Neural crest cell (in vitro differentiated cells): ENCODE measurements at regions not wholly inside any gene's neighbourhood (a gene's known extent, or its start where the extent isn't known, plus 50 kb on each side); places are given as distances from the start of the nearest gene placed in this dataset.
"Not testable (repeated sequence)": the region's sequence is repeated elsewhere in the genome, so short reads cannot be mapped to it uniquely, and the experiment has no call there.

Experiments
- DNase-seq: peaks from one replicate; pipeline ENCODE4 v3.0.0; 2021; ENCODE audit warnings: low read depth, mixed read lengths, low spot score
- H3K27ac Mint-ChIP-seq: one replicate; pipeline ENCODE4 v1.8.0; 2021; ENCODE audit warnings: mild to moderate bottlenecking, mixed read lengths; ENCODE audit not compliant: unreplicated experiment
- H3K27me3 Mint-ChIP-seq: 2 replicates; pipeline ENCODE4 v1.8.0; 2021; ENCODE audit warnings: low read depth, mild to moderate bottlenecking, mixed read lengths
- H3K36me3 Mint-ChIP-seq: 2 replicates; pipeline ENCODE4 v1.8.0; 2021; ENCODE audit warnings: low read depth, mild to moderate bottlenecking, mixed read lengths
- H3K4me1 Mint-ChIP-seq: 2 replicates; pipeline ENCODE4 v1.8.0; 2021; ENCODE audit warnings: mixed read lengths
- H3K4me3 Mint-ChIP-seq: one replicate; pipeline ENCODE4 v1.8.0; 2021; ENCODE audit warnings: mild to moderate bottlenecking, mixed read lengths
- H3K9me3 Mint-ChIP-seq: 2 replicates; pipeline ENCODE4 v1.8.0; 2021; ENCODE audit warnings: mixed read lengths
- TF ChIP-seq, protein P1 (sequence below): fragments of 200-600 bp; sonication (generic); conservative IDR thresholded peaks from 2 replicates; pipeline ENCODE4 v1.5.0; 2021; ENCODE audit warnings: antibody characterized with exemption, mild to moderate bottlenecking

DNA sequence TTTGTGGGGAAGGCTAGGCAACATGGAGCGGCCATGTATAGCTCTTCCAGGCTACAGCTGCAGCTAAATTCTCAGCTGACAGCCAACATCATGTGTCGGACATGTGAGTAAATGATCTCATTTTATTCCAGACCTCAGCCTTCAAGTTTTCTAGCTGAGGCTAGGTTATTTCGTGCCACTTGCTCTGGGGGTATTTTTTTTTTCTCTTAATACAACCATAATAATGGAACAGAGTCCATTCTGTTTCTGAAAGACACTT lies 573.5 kb downstream of the CD109 start:
- no peak overlapping the region for H3K4me3 Mint-ChIP-seq

DNA sequence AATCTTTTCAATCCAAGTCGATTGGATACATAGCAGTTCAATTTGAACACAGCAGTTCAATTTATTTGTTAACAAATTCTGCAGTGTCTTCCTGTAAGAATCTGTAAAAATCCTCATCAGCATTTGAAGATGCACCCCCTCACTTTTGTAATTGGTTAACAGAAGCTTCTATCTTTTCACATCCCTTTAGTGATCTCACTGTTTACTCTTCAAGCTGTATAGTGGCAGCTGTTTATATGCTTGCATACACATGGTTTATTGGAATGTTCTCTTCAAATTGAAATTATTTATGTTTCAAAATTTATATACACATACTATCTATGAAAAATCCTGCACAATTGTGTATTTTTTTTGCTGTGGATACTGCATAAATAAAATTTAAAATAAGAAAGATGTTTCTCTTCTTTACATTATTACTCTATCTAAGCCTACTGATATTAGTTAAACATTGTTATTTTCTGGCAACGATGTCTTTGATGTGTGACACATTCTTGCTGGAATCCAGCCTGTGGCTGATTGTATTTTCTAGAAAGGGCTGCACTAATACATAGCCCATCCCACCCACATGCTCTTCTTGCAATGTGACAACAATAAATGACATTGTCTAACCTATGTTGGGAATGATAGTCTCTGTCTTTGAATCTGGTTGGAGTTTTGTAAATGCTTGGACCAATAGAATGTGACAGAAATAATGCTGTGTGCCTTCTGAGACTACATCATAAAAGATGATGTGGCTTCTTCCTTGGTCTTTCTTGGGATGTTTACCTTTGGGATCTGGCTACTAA lies 573.0 kb downstream of the CD109 start:
- Mint-ChIP-seq H3K27me3 (no peaks in the 10 kb centered on the region), H3K4me1 (peaks cover 7% of the 10 kb centered on the region), H3K36me3 (no peaks in the 10 kb centered on the region), H3K4me3 (no peak overlapping the region), H3K27ac (no peak overlapping the region), H3K9me3 (no peaks in the 10 kb centered on the region)
- DNase-seq, result no peak
- TF ChIP-seq, protein P1, sequence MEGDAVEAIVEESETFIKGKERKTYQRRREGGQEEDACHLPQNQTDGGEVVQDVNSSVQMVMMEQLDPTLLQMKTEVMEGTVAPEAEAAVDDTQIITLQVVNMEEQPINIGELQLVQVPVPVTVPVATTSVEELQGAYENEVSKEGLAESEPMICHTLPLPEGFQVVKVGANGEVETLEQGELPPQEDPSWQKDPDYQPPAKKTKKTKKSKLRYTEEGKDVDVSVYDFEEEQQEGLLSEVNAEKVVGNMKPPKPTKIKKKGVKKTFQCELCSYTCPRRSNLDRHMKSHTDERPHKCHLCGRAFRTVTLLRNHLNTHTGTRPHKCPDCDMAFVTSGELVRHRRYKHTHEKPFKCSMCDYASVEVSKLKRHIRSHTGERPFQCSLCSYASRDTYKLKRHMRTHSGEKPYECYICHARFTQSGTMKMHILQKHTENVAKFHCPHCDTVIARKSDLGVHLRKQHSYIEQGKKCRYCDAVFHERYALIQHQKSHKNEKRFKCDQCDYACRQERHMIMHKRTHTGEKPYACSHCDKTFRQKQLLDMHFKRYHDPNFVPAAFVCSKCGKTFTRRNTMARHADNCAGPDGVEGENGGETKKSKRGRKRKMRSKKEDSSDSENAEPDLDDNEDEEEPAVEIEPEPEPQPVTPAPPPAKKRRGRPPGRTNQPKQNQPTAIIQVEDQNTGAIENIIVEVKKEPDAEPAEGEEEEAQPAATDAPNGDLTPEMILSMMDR, result no peak

More for the DNA sequence above, 573.5 kb downstream of the CD109 start:
- Mint-ChIP-seq H3K36me3 (no peaks in the 10 kb centered on the region), H3K27ac (no peak overlapping the region), H3K9me3 (no peaks in the 10 kb centered on the region), H3K4me1 (peaks cover 7% of the 10 kb centered on the region), H3K27me3 (no peaks in the 10 kb centered on the region)
- TF ChIP-seq, protein P1, result no peak
- no peak for DNase-seq

DNA sequence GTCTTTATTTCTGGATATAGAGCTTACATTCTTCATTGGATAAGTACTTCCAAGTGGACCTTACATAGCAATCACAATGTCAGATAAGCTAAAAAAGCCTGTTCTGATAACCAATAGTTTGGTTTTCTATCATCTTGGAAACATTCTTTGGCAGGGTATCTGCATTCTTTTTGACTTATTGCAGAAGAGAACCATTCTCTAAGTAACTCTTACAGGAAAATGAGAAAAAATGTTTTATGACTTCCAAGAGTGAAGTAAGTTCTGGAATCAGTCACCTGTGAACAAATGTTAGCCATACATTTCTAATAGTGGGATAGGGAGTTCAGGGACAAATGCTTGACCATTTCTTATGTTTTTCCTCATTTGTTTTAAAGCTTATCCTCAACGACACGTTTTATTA lies 564.0 kb downstream of the CD109 start:
- peaks cover 3% of the 10 kb centered on the region for H3K9me3 Mint-ChIP-seq
- TF ChIP-seq, protein P1, result no peak
- H3K36me3 Mint-ChIP-seq, result no peaks in the 10 kb centered on the region
- H3K4me3 Mint-ChIP-seq, result no peak overlapping the region
- DNase-seq, result no peak
- H3K27ac Mint-ChIP-seq, result no peak overlapping the region
- H3K27me3 Mint-ChIP-seq, result no peaks in the 10 kb centered on the region
- no peaks in the 10 kb centered on the region for H3K4me1 Mint-ChIP-seq

DNA sequence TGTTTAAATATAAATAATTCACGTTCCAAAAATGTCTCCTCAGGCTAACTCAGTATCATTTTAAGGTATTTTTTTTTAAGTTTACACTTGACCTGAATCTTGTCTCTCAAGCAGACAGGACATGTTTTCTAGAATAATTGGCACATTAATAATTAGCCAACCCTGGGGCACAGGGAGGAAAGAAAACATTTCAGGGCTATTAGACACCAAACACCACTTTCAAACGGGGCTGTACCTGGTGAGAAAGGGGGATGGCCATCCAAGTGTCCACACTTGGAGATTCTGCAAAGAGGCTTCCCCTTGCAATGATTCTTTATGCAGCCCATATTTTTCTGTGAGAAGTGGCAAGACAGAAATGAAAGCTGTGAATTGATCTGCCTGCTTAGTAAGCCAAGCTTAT lies 560.8 kb downstream of the CD109 start:
- DNase-seq, result no peak
- Mint-ChIP-seq H3K9me3 (peaks cover 3% of the 10 kb centered on the region), H3K4me3 (no peak overlapping the region), H3K27me3 (no peaks in the 10 kb centered on the region), H3K27ac (no peak overlapping the region), H3K4me1 (no peaks in the 10 kb centered on the region), H3K36me3 (no peaks in the 10 kb centered on the region)
- TF ChIP-seq, protein P1, result no peak

DNA sequence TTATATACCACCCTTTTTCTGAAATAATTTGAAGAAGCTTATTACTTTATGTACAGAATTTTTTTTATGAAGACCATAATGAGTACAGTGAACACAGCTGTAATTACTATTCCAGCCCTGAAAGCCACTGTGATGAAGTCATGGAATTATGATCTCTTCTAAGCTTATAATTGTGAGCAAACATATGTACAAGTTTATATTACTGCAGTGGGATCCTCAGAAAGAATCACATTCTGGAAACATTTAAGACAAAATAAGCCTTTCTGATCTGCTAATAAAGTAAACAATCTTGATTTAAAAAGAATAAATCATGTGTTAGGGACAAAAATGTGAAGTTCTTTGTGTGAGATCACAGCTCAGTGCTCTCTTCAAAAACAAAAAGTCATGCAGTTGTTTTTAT lies 560.4 kb downstream of the CD109 start:
- no peak overlapping the region for H3K27ac Mint-ChIP-seq
- DNase-seq, result no peak
- no peaks in the 10 kb centered on the region for H3K36me3 Mint-ChIP-seq
- no peak overlapping the region for H3K4me3 Mint-ChIP-seq
- TF ChIP-seq, protein P1, result no peak
- peaks cover 4% of the 10 kb centered on the region for H3K9me3 Mint-ChIP-seq
- no peaks in the 10 kb centered on the region for H3K4me1 Mint-ChIP-seq
- H3K27me3 Mint-ChIP-seq, result no peaks in the 10 kb centered on the region

DNA sequence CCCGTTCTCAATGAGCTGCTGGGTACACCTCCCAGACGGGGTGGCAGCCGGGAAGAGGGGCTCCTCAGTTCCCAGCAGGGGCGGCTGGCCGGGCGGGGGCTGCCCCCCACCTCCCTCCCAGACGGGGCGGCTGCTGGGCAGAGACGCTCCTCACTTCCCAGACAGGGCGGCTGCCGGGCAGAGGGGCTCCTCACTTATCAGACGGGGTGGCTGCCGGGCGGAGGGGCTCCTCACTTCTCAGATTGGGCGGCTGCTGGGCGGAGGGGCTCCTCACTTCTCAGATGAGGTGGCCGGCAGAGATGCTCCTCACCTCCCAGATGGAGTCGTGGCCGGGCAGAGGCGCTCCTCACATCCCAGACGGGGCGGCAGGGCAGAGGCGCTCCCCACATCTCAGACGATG lies 559.0 kb downstream of the CD109 start:
- not testable (repeated sequence) for H3K4me3 Mint-ChIP-seq, DNase-seq, H3K27ac Mint-ChIP-seq, H3K4me1 Mint-ChIP-seq, H3K27me3 Mint-ChIP-seq, H3K36me3 Mint-ChIP-seq, H3K9me3 Mint-ChIP-seq

DNA sequence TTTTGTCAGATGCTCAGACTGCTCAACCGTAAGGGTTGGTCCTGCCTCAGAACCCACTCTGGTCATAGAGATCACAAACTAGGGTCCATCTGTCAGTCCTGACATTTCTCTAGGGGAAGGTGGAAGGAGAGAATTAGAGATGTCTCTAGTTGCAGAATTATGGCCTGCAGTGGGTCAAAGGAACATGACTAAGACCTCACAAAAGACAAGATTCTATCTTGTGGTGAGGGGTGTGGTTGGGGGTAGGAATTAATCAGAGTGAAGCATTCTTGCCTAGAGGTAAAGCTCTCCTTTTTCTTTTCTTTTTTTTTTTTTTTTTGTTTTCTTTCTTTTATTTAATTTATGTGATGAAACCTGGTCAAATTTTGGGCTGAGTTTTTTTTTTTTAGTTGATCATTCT lies 558.1 kb downstream of the CD109 start:
- not testable (repeated sequence) for H3K27me3 Mint-ChIP-seq, H3K27ac Mint-ChIP-seq, H3K36me3 Mint-ChIP-seq, H3K4me1 Mint-ChIP-seq, DNase-seq, H3K9me3 Mint-ChIP-seq, H3K4me3 Mint-ChIP-seq
